ENCODE measurements at regions not wholly inside any gene's neighbourhood (a gene's known extent, or its start where the extent isn't known, plus 50 kb on each side); places are given as distances from the start of the nearest gene placed in this dataset.
"Not testable (repeated sequence)": the region's sequence is repeated elsewhere in the genome, so short reads cannot be mapped to it uniquely, and the experiment has no call there.

DNA sequence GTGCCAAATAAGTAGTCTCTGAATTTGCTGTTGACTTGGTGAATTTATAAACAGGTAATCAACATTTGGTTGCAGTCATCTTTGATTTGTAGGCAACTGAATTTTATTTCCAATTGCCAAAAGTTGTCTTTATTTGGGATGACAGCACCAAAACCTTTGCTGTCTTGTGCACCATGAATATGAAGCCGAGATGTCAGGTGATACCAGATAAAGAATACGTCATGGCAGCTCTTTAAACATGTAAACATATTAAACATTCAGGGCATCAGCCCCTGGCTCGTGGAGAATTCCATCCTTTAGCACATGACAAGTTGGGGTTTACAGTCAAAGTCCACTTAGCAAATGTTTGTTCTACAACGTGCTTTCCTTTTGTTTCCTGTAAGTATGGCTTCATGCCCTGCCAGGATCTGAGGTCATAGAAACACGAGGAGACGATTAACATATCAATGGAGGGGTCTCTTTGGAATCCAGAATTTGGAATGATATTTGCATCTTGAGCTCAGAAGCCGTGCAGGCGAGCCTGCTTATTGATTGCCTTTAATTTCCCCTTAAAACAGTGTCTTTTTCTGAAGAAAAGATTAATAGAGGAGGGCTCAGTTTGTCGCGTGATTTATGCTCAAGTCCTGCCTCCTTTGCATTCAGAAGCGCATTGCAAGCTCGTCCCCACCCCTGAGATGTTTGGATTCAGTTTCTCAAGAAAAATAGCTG lies 170.2 kb upstream of the ZNF217 start:
- peak in 3 of 5 donors; percentile 58 to 89 (median 83) for DNase-seq
- H3K27me3 ChIP-seq (ENCODE audit: control insufficient read depth, insufficient read depth, low read length) = no peaks in the 10 kb centered on the region
- no peaks in the 10 kb centered on the region for H3K36me3 ChIP-seq (ENCODE audit: control insufficient read depth in 2 of 3, insufficient read depth in 3 of 3, low read length in 3 of 3)
- H3K27ac ChIP-seq (ENCODE audit: low read depth in 2 of 2, low read length in 2 of 2) = no peak overlapping the region
- TF ChIP-seq, protein P1, sequence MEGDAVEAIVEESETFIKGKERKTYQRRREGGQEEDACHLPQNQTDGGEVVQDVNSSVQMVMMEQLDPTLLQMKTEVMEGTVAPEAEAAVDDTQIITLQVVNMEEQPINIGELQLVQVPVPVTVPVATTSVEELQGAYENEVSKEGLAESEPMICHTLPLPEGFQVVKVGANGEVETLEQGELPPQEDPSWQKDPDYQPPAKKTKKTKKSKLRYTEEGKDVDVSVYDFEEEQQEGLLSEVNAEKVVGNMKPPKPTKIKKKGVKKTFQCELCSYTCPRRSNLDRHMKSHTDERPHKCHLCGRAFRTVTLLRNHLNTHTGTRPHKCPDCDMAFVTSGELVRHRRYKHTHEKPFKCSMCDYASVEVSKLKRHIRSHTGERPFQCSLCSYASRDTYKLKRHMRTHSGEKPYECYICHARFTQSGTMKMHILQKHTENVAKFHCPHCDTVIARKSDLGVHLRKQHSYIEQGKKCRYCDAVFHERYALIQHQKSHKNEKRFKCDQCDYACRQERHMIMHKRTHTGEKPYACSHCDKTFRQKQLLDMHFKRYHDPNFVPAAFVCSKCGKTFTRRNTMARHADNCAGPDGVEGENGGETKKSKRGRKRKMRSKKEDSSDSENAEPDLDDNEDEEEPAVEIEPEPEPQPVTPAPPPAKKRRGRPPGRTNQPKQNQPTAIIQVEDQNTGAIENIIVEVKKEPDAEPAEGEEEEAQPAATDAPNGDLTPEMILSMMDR (IDR thresholded peaks at IDR 0.05; ENCODE audit: borderline replicate concordance, extremely low read depth, insufficient read depth) = no peak
- no peaks in the 10 kb centered on the region for H3K9me3 ChIP-seq (ENCODE audit: control insufficient read depth in 2 of 3, insufficient read depth in 1 of 3, low read length in 3 of 3)
- no peak for FAIRE-seq
- H3K4me1 ChIP-seq (ENCODE audit: control insufficient read depth in 2 of 3, insufficient read depth in 2 of 3, low read depth in 1 of 3, low read length in 3 of 3) = peaks cover 0 to 6% (median 0%) of the 10 kb centered on the region in 3 donors
- H3K4me3 ChIP-seq (ENCODE audit: low read length in 3 of 3) = peak overlapping the region; percentile 22 to 50 (median 43)
- intact Hi-C loops (cut with DNase I) = no loop called here
- peak overlapping the region in 1 of 3 donors; percentile 13 for H3K9ac ChIP-seq (ENCODE audit: low read length in 3 of 3)

DNA sequence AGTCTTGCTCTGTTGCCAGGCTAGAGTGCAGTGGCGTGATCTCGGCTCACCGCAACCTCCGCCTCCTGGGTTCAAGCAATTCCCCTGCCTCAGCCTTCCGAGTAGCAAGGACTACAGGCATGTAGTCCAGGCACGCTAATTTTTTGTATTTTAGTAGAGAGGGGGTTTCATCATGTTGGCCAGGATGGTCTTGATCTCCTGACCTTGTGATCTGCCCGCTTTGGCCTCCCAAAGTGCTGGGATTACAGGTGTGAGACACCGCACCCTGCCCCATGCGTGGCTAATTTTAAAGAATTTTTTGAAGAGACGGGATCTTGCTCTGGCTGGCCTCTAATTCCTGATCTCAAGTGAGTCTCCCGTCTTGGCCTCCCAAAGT lies 168.8 kb upstream of the ZNF217 start:
- H3K9ac ChIP-seq (ENCODE audit: low read length in 3 of 3); DNase-seq; H3K4me1 ChIP-seq (ENCODE audit: control insufficient read depth in 2 of 3, insufficient read depth in 2 of 3, low read depth in 1 of 3, low read length in 3 of 3); H3K4me3 ChIP-seq (ENCODE audit: low read length in 3 of 3); H3K36me3 ChIP-seq (ENCODE audit: control insufficient read depth in 2 of 3, insufficient read depth in 3 of 3, low read length in 3 of 3); intact Hi-C loops (cut with DNase I); H3K9me3 ChIP-seq (ENCODE audit: control insufficient read depth in 2 of 3, insufficient read depth in 1 of 3, low read length in 3 of 3); H3K27me3 ChIP-seq (ENCODE audit: control insufficient read depth, insufficient read depth, low read length); H3K27ac ChIP-seq (ENCODE audit: low read depth in 2 of 2, low read length in 2 of 2); FAIRE-seq: not testable (repeated sequence)

- no peak for DNase-seq
- Histone ChIP-seq H3K9me3 (ENCODE audit: control insufficient read depth in 2 of 3, insufficient read depth in 1 of 3, low read length in 3 of 3) (no peaks in the 10 kb centered on the region), H3K36me3 (ENCODE audit: control insufficient read depth in 2 of 3, insufficient read depth in 3 of 3, low read length in 3 of 3) (no peaks in the 10 kb centered on the region), H3K4me3 (ENCODE audit: low read length in 3 of 3) (no peak overlapping the region), H3K27me3 (ENCODE audit: control insufficient read depth, insufficient read depth, low read length) (no peaks in the 10 kb centered on the region), H3K9ac (ENCODE audit: low read length in 3 of 3) (no peak overlapping the region), H3K4me1 (ENCODE audit: control insufficient read depth in 2 of 3, insufficient read depth in 2 of 3, low read depth in 1 of 3, low read length in 3 of 3) (peaks cover 0 to 6% (median 0%) of the 10 kb centered on the region in 3 donors), H3K27ac (ENCODE audit: low read depth in 2 of 2, low read length in 2 of 2) (no peak overlapping the region)
- FAIRE-seq = no peak
- TF ChIP-seq, protein P1 (IDR thresholded peaks at IDR 0.05; ENCODE audit: borderline replicate concordance, extremely low read depth, insufficient read depth) = no peak
- intact Hi-C loops (cut with DNase I) = no loop called here
These were observed 166.4 kb upstream of the ZNF217 start for GRCh38 chr20:53760025-53760441.

GRCh38 chr20:53757472-53757913 lies 163.9 kb upstream of the ZNF217 start:
- no peaks in the 10 kb centered on the region for H3K9me3 ChIP-seq (ENCODE audit: control insufficient read depth in 2 of 3, insufficient read depth in 1 of 3, low read length in 3 of 3)
- H3K36me3 ChIP-seq (ENCODE audit: control insufficient read depth in 2 of 3, insufficient read depth in 3 of 3, low read length in 3 of 3) = no peaks in the 10 kb centered on the region
- TF ChIP-seq, protein P1 (IDR thresholded peaks at IDR 0.05; ENCODE audit: borderline replicate concordance, extremely low read depth, insufficient read depth) = no peak
- no peak overlapping the region for H3K4me3 ChIP-seq (ENCODE audit: low read length in 3 of 3)
- no peaks in the 10 kb centered on the region for H3K27me3 ChIP-seq (ENCODE audit: control insufficient read depth, insufficient read depth, low read length)
- H3K9ac ChIP-seq (ENCODE audit: low read length in 3 of 3) = no peak overlapping the region
- peaks cover 0 to 3% (median 3%) of the 10 kb centered on the region in 3 donors for H3K4me1 ChIP-seq (ENCODE audit: control insufficient read depth in 2 of 3, insufficient read depth in 2 of 3, low read depth in 1 of 3, low read length in 3 of 3)
- FAIRE-seq (no peak), DNase-seq (no peak)
- H3K27ac ChIP-seq (ENCODE audit: low read depth in 2 of 2, low read length in 2 of 2) = no peak overlapping the region
- intact Hi-C loops (cut with DNase I) = no loop called here

Measured in kidney (tissue), 13 donors.